ENCODE measurements at regions not wholly inside any gene's neighbourhood (a gene's known extent, or its start where the extent isn't known, plus 50 kb on each side); places are given as distances from the start of the nearest gene placed in this dataset.
A peak's percentile ranks its signal among the peaks of the same experiment; 100 is the strongest.

DNA sequence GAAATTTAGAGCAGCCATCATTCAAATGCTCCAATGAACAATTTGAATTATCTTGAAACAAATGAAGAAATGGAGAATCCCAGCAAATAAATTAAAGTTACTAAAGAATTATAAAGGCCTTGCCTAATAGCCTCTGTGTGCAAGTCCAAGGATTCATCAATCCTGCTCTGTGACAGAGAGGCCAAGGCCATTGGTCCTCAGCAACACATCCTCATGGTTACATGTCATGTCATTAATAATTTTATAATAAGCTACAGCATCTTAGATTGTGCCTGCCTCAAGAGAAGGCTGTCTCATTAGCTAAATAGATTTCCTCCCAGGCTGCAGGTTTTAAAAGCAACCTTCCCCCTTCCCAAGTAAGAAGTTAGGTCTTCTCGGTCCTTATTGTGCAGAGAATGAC is 611.6 kb downstream of the FBXO15 start:
- no peak overlapping the region for H3K14ac ChIP-seq (ENCODE audit: low read length)
- H3K27me3 ChIP-seq (ENCODE audit: insufficient read depth, low read length) = no peaks in the 10 kb centered on the region
- no peak overlapping the region for H3K27ac ChIP-seq (ENCODE audit: low read depth, low read length)
- no peak overlapping the region for H3K4ac ChIP-seq (ENCODE audit: low read depth, low read length)
- H3K4me3 ChIP-seq (ENCODE audit: low read depth, low read length) = no peak overlapping the region
- no peak overlapping the region for H4K12ac ChIP-seq (ENCODE audit: low read depth, low read length)
- no peak overlapping the region for H2BK120ac ChIP-seq (ENCODE audit: insufficient read depth, low read length, poor library complexity)
- H2AFZ ChIP-seq (ENCODE audit: insufficient read depth, low read length, poor library complexity) = no peak overlapping the region
- no peak overlapping the region for H3K23ac ChIP-seq (ENCODE audit: low read length)
- H3K9me3 ChIP-seq (ENCODE audit: insufficient read depth, low read depth, low read length) = no peaks in the 10 kb centered on the region
- H3K9ac ChIP-seq (ENCODE audit: low read length) = no peak overlapping the region
- H2BK5ac ChIP-seq (ENCODE audit: low read depth, low read length, poor library complexity) = no peak overlapping the region
- peaks cover 7% of the 10 kb centered on the region for H3K79me1 ChIP-seq (ENCODE audit: low read length)
- no peak overlapping the region for H2BK12ac ChIP-seq (ENCODE audit: low read length)
- H2AK5ac ChIP-seq (ENCODE audit: low read length) = no peak overlapping the region
- no peak overlapping the region for H3K4me2 ChIP-seq (ENCODE audit: low read length)
- no peak overlapping the region for H4K91ac ChIP-seq (ENCODE audit: low read depth, low read length)
- no peaks in the 10 kb centered on the region for H3K36me3 ChIP-seq (ENCODE audit: control insufficient read depth in 1 of 2, insufficient read depth in 2 of 2, low read length in 2 of 2)
- peaks cover 6 to 7% of the 10 kb centered on the region in 2 experiments for H3K4me1 ChIP-seq (ENCODE audit: control insufficient read depth in 1 of 2, insufficient read depth in 2 of 2, low read length in 2 of 2)
- H3K18ac ChIP-seq (ENCODE audit: low read length) = no peak overlapping the region
- DNase-seq = no peak
- no peak overlapping the region for H4K8ac ChIP-seq (ENCODE audit: low read depth, low read length)
- no CpG with 5 or more reads among the region's 1 CpG for WGBS (ENCODE audit: extremely low coverage, insufficient coverage, insufficient read length)
- H3K79me2 ChIP-seq (ENCODE audit: control insufficient read depth, insufficient read depth, low read length, poor library complexity) = no peaks in the 10 kb centered on the region

DNA sequence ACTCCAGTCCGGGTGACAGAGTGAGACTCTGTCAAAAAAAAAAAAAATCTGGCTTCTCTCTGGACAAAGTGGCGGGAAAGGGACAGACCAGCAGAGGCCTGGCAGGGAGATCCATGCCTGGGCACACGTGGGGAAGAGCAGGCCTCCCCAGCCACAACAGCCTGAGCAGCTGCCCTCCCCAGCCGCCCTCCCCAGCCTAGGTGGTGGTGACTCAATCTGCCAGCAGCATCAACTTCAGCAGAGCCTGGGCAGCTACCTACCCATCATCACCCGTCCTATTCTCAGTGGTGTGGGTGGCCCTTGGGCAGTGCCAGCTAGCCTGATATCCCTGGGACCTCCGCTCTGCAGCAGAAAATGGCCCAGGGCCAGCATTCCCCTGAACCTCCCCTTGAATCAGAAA is 612.4 kb downstream of the FBXO15 start:
- H3K23ac ChIP-seq (ENCODE audit: low read length) = no peak overlapping the region
- H3K4ac ChIP-seq (ENCODE audit: low read depth, low read length) = no peak overlapping the region
- H2AK5ac ChIP-seq (ENCODE audit: low read length) = no peak overlapping the region
- H2AFZ ChIP-seq (ENCODE audit: insufficient read depth, low read length, poor library complexity) = no peak overlapping the region
- no peaks in the 10 kb centered on the region for H3K27me3 ChIP-seq (ENCODE audit: insufficient read depth, low read length)
- no peak overlapping the region for H2BK120ac ChIP-seq (ENCODE audit: insufficient read depth, low read length, poor library complexity)
- H3K79me2 ChIP-seq (ENCODE audit: control insufficient read depth, insufficient read depth, low read length, poor library complexity) = no peaks in the 10 kb centered on the region
- H3K14ac ChIP-seq (ENCODE audit: low read length) = no peak overlapping the region
- no peaks in the 10 kb centered on the region for H3K36me3 ChIP-seq (ENCODE audit: control insufficient read depth in 1 of 2, insufficient read depth in 2 of 2, low read length in 2 of 2)
- H4K91ac ChIP-seq (ENCODE audit: low read depth, low read length) = peak overlapping the region; percentile 63
- no peak overlapping the region for H4K8ac ChIP-seq (ENCODE audit: low read depth, low read length)
- H4K12ac ChIP-seq (ENCODE audit: low read depth, low read length) = no peak overlapping the region
- no peak overlapping the region for H2BK5ac ChIP-seq (ENCODE audit: low read depth, low read length, poor library complexity)
- no peak overlapping the region for H3K4me2 ChIP-seq (ENCODE audit: low read length)
- no CpG with 5 or more reads among the region's 6 CpGs for WGBS (ENCODE audit: extremely low coverage, insufficient coverage, insufficient read length)
- DNase-seq = no peak
- peaks cover 7% of the 10 kb centered on the region for H3K79me1 ChIP-seq (ENCODE audit: low read length)
- H2BK12ac ChIP-seq (ENCODE audit: low read length) = no peak overlapping the region
- no peak overlapping the region for H3K18ac ChIP-seq (ENCODE audit: low read length)
- peaks cover 6 to 7% of the 10 kb centered on the region in 2 experiments for H3K4me1 ChIP-seq (ENCODE audit: control insufficient read depth in 1 of 2, insufficient read depth in 2 of 2, low read length in 2 of 2)
- H3K27ac ChIP-seq (ENCODE audit: low read depth, low read length) = no peak overlapping the region
- no peak overlapping the region for H3K9ac ChIP-seq (ENCODE audit: low read length)
- no peaks in the 10 kb centered on the region for H3K9me3 ChIP-seq (ENCODE audit: insufficient read depth, low read depth, low read length)
- H3K4me3 ChIP-seq (ENCODE audit: low read depth, low read length) = no peak overlapping the region

DNA sequence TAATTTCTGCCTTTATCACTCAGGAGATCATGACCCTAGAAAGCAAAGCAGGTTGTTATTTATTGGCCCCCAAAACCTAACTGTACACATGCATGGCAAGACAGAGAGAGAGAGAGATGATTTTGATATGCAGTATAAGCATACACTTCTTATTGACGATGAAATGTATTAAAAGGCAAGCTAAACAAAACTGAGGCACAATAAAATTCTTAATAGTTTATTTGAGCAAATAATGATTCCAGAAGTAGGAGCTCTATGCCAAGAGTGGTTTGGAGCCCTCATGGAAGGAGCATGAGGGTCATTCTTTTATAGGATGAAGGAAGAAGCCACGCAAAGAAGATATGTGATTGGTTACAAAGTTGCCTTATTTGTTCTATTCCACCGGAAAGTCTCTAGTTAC is 616.0 kb downstream of the FBXO15 start:
- no peak overlapping the region for H3K4me2 ChIP-seq (ENCODE audit: low read length)
- peaks cover 14% of the 10 kb centered on the region for H3K79me1 ChIP-seq (ENCODE audit: low read length)
- H3K4me1 ChIP-seq (ENCODE audit: control insufficient read depth in 1 of 2, insufficient read depth in 2 of 2, low read length in 2 of 2) = peaks cover 11 to 12% of the 10 kb centered on the region in 2 experiments
- no peak overlapping the region for H3K27ac ChIP-seq (ENCODE audit: low read depth, low read length)
- H4K8ac ChIP-seq (ENCODE audit: low read depth, low read length) = no peak overlapping the region
- peaks cover 1% of the 10 kb centered on the region for H3K9me3 ChIP-seq (ENCODE audit: insufficient read depth, low read depth, low read length)
- no peak overlapping the region for H2BK120ac ChIP-seq (ENCODE audit: insufficient read depth, low read length, poor library complexity)
- H3K18ac ChIP-seq (ENCODE audit: low read length) = no peak overlapping the region
- H2AK5ac ChIP-seq (ENCODE audit: low read length) = no peak overlapping the region
- H4K12ac ChIP-seq (ENCODE audit: low read depth, low read length) = no peak overlapping the region
- no peak overlapping the region for H2BK5ac ChIP-seq (ENCODE audit: low read depth, low read length, poor library complexity)
- no peaks in the 10 kb centered on the region for H3K27me3 ChIP-seq (ENCODE audit: insufficient read depth, low read length)
- WGBS (ENCODE audit: extremely low coverage, insufficient coverage, insufficient read length) = no CpG with 5 or more reads among the region's 3 CpGs
- H3K14ac ChIP-seq (ENCODE audit: low read length) = no peak overlapping the region
- DNase-seq = no peak
- no peak overlapping the region for H3K23ac ChIP-seq (ENCODE audit: low read length)
- no peaks in the 10 kb centered on the region for H3K79me2 ChIP-seq (ENCODE audit: control insufficient read depth, insufficient read depth, low read length, poor library complexity)
- no peak overlapping the region for H4K91ac ChIP-seq (ENCODE audit: low read depth, low read length)
- H3K4ac ChIP-seq (ENCODE audit: low read depth, low read length) = no peak overlapping the region
- H2BK12ac ChIP-seq (ENCODE audit: low read length) = no peak overlapping the region
- H2AFZ ChIP-seq (ENCODE audit: insufficient read depth, low read length, poor library complexity) = no peak overlapping the region
- H3K36me3 ChIP-seq (ENCODE audit: control insufficient read depth in 1 of 2, insufficient read depth in 2 of 2, low read length in 2 of 2) = no peaks in the 10 kb centered on the region
- no peak overlapping the region for H3K4me3 ChIP-seq (ENCODE audit: low read depth, low read length)
- H3K9ac ChIP-seq (ENCODE audit: low read length) = no peak overlapping the region

- peak overlapping the region; percentile 28 for H2BK5ac ChIP-seq (ENCODE audit: low read depth, low read length, poor library complexity)
- no peak overlapping the region for H3K4me3 ChIP-seq (ENCODE audit: low read depth, low read length)
- no peak overlapping the region for H4K91ac ChIP-seq (ENCODE audit: low read depth, low read length)
- no peak overlapping the region for H3K4me2 ChIP-seq (ENCODE audit: low read length)
- H3K18ac ChIP-seq (ENCODE audit: low read length) = no peak overlapping the region
- H2AK5ac ChIP-seq (ENCODE audit: low read length) = no peak overlapping the region
- H3K27ac ChIP-seq (ENCODE audit: low read depth, low read length) = no peak overlapping the region
- H3K27me3 ChIP-seq (ENCODE audit: insufficient read depth, low read length) = no peaks in the 10 kb centered on the region
- H3K9ac ChIP-seq (ENCODE audit: low read length) = no peak overlapping the region
- H3K14ac ChIP-seq (ENCODE audit: low read length) = no peak overlapping the region
- peak overlapping the region; percentile 45 for H2BK120ac ChIP-seq (ENCODE audit: insufficient read depth, low read length, poor library complexity)
- H2AFZ ChIP-seq (ENCODE audit: insufficient read depth, low read length, poor library complexity) = no peak overlapping the region
- H3K23ac ChIP-seq (ENCODE audit: low read length) = no peak overlapping the region
- no peaks in the 10 kb centered on the region for H3K36me3 ChIP-seq (ENCODE audit: control insufficient read depth in 1 of 2, insufficient read depth in 2 of 2, low read length in 2 of 2)
- H3K4me1 ChIP-seq (ENCODE audit: control insufficient read depth in 1 of 2, insufficient read depth in 2 of 2, low read length in 2 of 2) = peaks cover 6 to 7% of the 10 kb centered on the region in 2 experiments
- no peak for DNase-seq
- H3K9me3 ChIP-seq (ENCODE audit: insufficient read depth, low read depth, low read length) = peaks cover 1% of the 10 kb centered on the region
- H2BK12ac ChIP-seq (ENCODE audit: low read length) = peak overlapping the region; percentile 58
- WGBS (ENCODE audit: extremely low coverage, insufficient coverage, insufficient read length) = no CpG with 5 or more reads among the region's 7 CpGs
- H4K12ac ChIP-seq (ENCODE audit: low read depth, low read length) = no peak overlapping the region
- H4K8ac ChIP-seq (ENCODE audit: low read depth, low read length) = no peak overlapping the region
- H3K79me2 ChIP-seq (ENCODE audit: control insufficient read depth, insufficient read depth, low read length, poor library complexity) = no peaks in the 10 kb centered on the region
- no peak overlapping the region for H3K4ac ChIP-seq (ENCODE audit: low read depth, low read length)
- peaks cover 9% of the 10 kb centered on the region for H3K79me1 ChIP-seq (ENCODE audit: low read length)
These were observed 619.6 kb downstream of the FBXO15 start for GRCh38 chr18:73528066-73528465.

Data from trophoblast cell (in vitro differentiated cells and primary cell).